ENCODE measurements at regions not wholly inside any gene's neighbourhood (a gene's known extent, or its start where the extent isn't known, plus 50 kb on each side); places are given as distances from the start of the nearest gene placed in this dataset.

GRCh38 chr3:76908156-76908555 lies 131.7 kb upstream of the ROBO2 start:
- Histone ChIP-seq H3K27ac (ENCODE audit: low read length) (no peak overlapping the region), H3K36me3 (ENCODE audit: control insufficient read depth, insufficient read depth, low read length) (no peaks in the 10 kb centered on the region), H3K4me3 (ENCODE audit: low read depth in 2 of 2, low read length in 2 of 2) (no peak overlapping the region), H3K4me1 (ENCODE audit: control insufficient read depth, insufficient read depth, low read length) (no peaks in the 10 kb centered on the region), H3K27me3 (ENCODE audit: control insufficient read depth, insufficient read depth, low read length) (no peaks in the 10 kb centered on the region), H3K9me3 (ENCODE audit: control insufficient read depth, insufficient read depth, low read depth, low read length) (no peaks in the 10 kb centered on the region)
- intact Hi-C loops (cut with micrococcal nuclease; ENCODE audit: unreplicated experiment) (no loop called here), in situ Hi-C loops (cut with HindIII; ENCODE audit: low pct_unique_long_range_greater_than_20kb, low sequenced_read_pairs) (no loop called here)
- ATAC-seq (no peak), DNase-seq (ENCODE audit: low read depth, low spot score) (no peak)
- POLR2A ChIA-PET: no interaction called here
- TF ChIP-seq POLR2AphosphoS5 (IDR thresholded peaks at IDR 0.05; ENCODE audit: low read depth, low read length) (no peak), CTCF (IDR thresholded peaks at IDR 0.05) (no peak), TCF7L2 (IDR thresholded peaks at IDR 0.05; ENCODE audit: low read depth, low read length) (no peak), SIN3A (IDR thresholded peaks at IDR 0.05; ENCODE audit: borderline replicate concordance, insufficient read depth, low read depth, low read length) (no peak)
- TF ChIP-seq, protein P1, sequence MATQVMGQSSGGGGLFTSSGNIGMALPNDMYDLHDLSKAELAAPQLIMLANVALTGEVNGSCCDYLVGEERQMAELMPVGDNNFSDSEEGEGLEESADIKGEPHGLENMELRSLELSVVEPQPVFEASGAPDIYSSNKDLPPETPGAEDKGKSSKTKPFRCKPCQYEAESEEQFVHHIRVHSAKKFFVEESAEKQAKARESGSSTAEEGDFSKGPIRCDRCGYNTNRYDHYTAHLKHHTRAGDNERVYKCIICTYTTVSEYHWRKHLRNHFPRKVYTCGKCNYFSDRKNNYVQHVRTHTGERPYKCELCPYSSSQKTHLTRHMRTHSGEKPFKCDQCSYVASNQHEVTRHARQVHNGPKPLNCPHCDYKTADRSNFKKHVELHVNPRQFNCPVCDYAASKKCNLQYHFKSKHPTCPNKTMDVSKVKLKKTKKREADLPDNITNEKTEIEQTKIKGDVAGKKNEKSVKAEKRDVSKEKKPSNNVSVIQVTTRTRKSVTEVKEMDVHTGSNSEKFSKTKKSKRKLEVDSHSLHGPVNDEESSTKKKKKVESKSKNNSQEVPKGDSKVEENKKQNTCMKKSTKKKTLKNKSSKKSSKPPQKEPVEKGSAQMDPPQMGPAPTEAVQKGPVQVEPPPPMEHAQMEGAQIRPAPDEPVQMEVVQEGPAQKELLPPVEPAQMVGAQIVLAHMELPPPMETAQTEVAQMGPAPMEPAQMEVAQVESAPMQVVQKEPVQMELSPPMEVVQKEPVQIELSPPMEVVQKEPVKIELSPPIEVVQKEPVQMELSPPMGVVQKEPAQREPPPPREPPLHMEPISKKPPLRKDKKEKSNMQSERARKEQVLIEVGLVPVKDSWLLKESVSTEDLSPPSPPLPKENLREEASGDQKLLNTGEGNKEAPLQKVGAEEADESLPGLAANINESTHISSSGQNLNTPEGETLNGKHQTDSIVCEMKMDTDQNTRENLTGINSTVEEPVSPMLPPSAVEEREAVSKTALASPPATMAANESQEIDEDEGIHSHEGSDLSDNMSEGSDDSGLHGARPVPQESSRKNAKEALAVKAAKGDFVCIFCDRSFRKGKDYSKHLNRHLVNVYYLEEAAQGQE (IDR thresholded peaks at IDR 0.05; ENCODE audit: insufficient read depth in 1 of 2, low read depth in 2 of 2, low read length in 1 of 2): no peak
- BruUV-seq (replicated peaks): no TSS peak
- CTCF ChIA-PET: no interaction called here

DNA sequence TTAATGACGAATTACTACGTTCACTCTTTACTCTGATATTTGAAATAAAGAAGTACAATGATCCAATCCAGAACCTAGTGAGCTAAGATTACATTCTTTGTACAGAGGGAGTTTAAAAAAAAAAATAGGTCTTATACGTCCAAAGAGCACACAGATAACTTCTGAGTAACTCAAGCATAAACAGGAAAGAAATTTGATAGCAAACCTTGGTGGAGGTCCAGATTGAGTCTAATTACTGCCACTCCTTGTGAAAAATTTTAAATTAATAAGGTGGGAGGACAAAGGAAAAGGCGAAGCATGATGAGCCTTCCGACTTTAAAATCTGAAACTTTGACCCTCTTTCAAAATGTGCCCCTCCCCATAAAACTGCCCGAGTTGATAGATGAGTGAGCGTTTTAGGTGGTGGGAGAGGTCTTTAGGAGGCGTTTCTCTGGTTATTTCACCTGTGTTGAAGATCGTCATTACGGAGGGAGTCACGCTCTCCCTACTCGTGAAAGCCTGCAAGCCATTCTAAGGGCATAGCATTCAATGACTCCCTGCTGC lies 127.0 kb upstream of the ROBO2 start:
- Histone ChIP-seq H3K27me3 (ENCODE audit: control insufficient read depth, insufficient read depth, low read length) (no peaks in the 10 kb centered on the region), H3K4me1 (ENCODE audit: control insufficient read depth, insufficient read depth, low read length) (no peaks in the 10 kb centered on the region), H3K9me3 (ENCODE audit: control insufficient read depth, insufficient read depth, low read depth, low read length) (no peaks in the 10 kb centered on the region), H3K27ac (ENCODE audit: low read length) (no peak overlapping the region), H3K4me3 (ENCODE audit: low read depth in 2 of 2, low read length in 2 of 2) (no peak overlapping the region), H3K36me3 (ENCODE audit: control insufficient read depth, insufficient read depth, low read length) (no peaks in the 10 kb centered on the region)
- TF ChIP-seq CTCF (IDR thresholded peaks at IDR 0.05): no peak
- TF ChIP-seq, protein P1 (IDR thresholded peaks at IDR 0.05; ENCODE audit: insufficient read depth in 1 of 2, low read depth in 2 of 2, low read length in 1 of 2): no peak
- BruUV-seq (replicated peaks): no TSS peak
- ATAC-seq: no peak
- DNase-seq (ENCODE audit: low read depth, low spot score): no peak
- in situ Hi-C loops (cut with HindIII; ENCODE audit: low pct_unique_long_range_greater_than_20kb, low sequenced_read_pairs): no loop called here
- intact Hi-C loops (cut with micrococcal nuclease; ENCODE audit: unreplicated experiment): no loop called here
- POLR2A ChIA-PET: no interaction called here
- CTCF ChIA-PET: no interaction called here

Data from Panc1 (cell line).